Endothelial cell of umbilical vein (primary cell): ENCODE measurements at regions not wholly inside any gene's neighbourhood (a gene's known extent, or its start where the extent isn't known, plus 50 kb on each side); places are given as distances from the start of the nearest gene placed in this dataset.

ENCODE experiments used
- BruUV-seq: library from RNA; stranded (reverse); fragments of 400-500 nt; replicated peaks from 2 replicates; lab custom pipeline; 2021; lab: Mats Ljungman, UMichigan
- CTCF ChIA-PET: fragments of 300-600, 350-600 bp; sonication (Branson Sonifier 250); formaldehyde crosslinking; loops from one replicate; lab custom pipeline; 2021; ENCODE audit warnings: antibody characterized with exemption, inconsistent platforms; lab: Charles Lee
- POLR2A ChIA-PET: fragments of 300-600, 350-600 bp; sonication (Branson Sonifier 250); formaldehyde crosslinking; loops from one replicate; lab custom pipeline; 2021; ENCODE audit warnings: antibody characterized with exemption, inconsistent platforms; lab: Charles Lee
- DNase-seq: peaks from one replicate; pipeline ENCODE4 v3.0.0-alpha.2; 2011; ENCODE audit warnings: low read depth, low spot score
- FAIRE-seq: peaks from 2 replicates; lab custom pipeline; 2011; peaks lifted over from hg19 to GRCh38; lab: Jason Lieb, UNC
- H2AFZ ChIP-seq: 2 replicates; pipeline ENCODE4 v1.6.0; 2012; ENCODE audit warnings: low read depth, low read length, control low read depth, inconsistent platforms
- H3K27ac ChIP-seq: 2 replicates; pipeline ENCODE4 v1.5.1; 2011; ENCODE audit warnings: low read depth, mild to moderate bottlenecking, control low read depth, low read length, moderate library complexity; ENCODE audit not compliant: insufficient read depth
- H3K27me3 ChIP-seq, 2 experiments: 2 replicates each; pipeline versions ENCODE4 v1.6.0 to v1.6.1; 2011; ENCODE audit warnings: low read length in 2 of 2, mixed read lengths in 1 of 2; ENCODE audit not compliant: control insufficient read depth in 2 of 2, insufficient read depth in 2 of 2
- H3K36me3 ChIP-seq, 2 experiments: 2 replicates in 1 of 2; 3 replicates in 1 of 2; pipeline ENCODE4 v1.5.1; 2011; ENCODE audit warnings: low read length in 2 of 2, mild to moderate bottlenecking in 1 of 2, moderate library complexity in 1 of 2; ENCODE audit not compliant: control insufficient read depth in 2 of 2, insufficient read depth in 2 of 2; ENCODE audit errors: extremely low read depth in 1 of 2
- H3K4me1 ChIP-seq: 3 replicates; pipeline ENCODE4 v1.5.1; 2011; ENCODE audit warnings: mild to moderate bottlenecking, low read length; ENCODE audit not compliant: control insufficient read depth, insufficient read depth; ENCODE audit errors: extremely low read depth
- H3K4me2 ChIP-seq: 2 replicates; pipeline ENCODE4 v1.6.1; 2011; ENCODE audit warnings: low read length, control low read depth, mixed read lengths; ENCODE audit not compliant: insufficient read depth
- H3K4me3 ChIP-seq, 3 experiments: fragments of 200-600 bp in 1 of 3; sonication (generic), shearing (Covaris generic) in 1 of 3; replicated peaks in 1 of 3; 2 replicates each; pipeline ENCODE4 v1.5.1; 2011 to 2016; ENCODE audit warnings: control low read depth in 3 of 3, low read length in 3 of 3, mild to moderate bottlenecking in 2 of 3, inconsistent platforms in 1 of 3, low read depth in 1 of 3, moderate library complexity in 1 of 3; ENCODE audit not compliant: insufficient read depth in 1 of 3
- H3K79me2 ChIP-seq: 2 replicates; pipeline ENCODE4 v1.6.0; 2012; ENCODE audit warnings: low read length, inconsistent platforms; ENCODE audit not compliant: control insufficient read depth, insufficient read depth
- H3K9ac ChIP-seq: replicated peaks from 2 replicates; pipeline ENCODE3; 2011; ENCODE audit warnings: low read length, control low read depth; ENCODE audit not compliant: insufficient read depth; ENCODE audit errors: extremely low read depth
- H3K9me1 ChIP-seq: replicated peaks from 3 replicates; pipeline ENCODE4 v1.6.0; 2011; ENCODE audit warnings: mild to moderate bottlenecking, low read length; ENCODE audit not compliant: control insufficient read depth, insufficient read depth; ENCODE audit errors: extremely low read depth
- H3K9me3 ChIP-seq: replicated peaks from 2 replicates; pipeline ENCODE4 v1.5.1; 2012; ENCODE audit warnings: low read length, inconsistent platforms; ENCODE audit not compliant: control insufficient read depth, insufficient read depth
- H4K20me1 ChIP-seq: replicated peaks from 2 replicates; pipeline ENCODE3; 2011; ENCODE audit warnings: mild to moderate bottlenecking, low read length; ENCODE audit not compliant: control insufficient read depth, insufficient read depth; ENCODE audit errors: extremely low read depth
- EZH2 ChIP-seq: IDR thresholded peaks from 2 replicates; pipeline ENCODE4 v1.6.1; 2012; ENCODE audit warnings: borderline replicate concordance, low read depth, mild to moderate bottlenecking, moderate library complexity, low read length, inconsistent platforms; ENCODE audit not compliant: severe bottlenecking
- FOS ChIP-seq: IDR thresholded peaks from 2 replicates; pipeline ENCODE4 v1.6.1; 2011; ENCODE audit warnings: mild to moderate bottlenecking, low read length, moderate library complexity, borderline replicate concordance; ENCODE audit not compliant: insufficient read depth
- GATA2 ChIP-seq: IDR thresholded peaks from 2 replicates; pipeline ENCODE4 v1.7.0; 2011; ENCODE audit warnings: low read depth, mild to moderate bottlenecking, moderate library complexity, mixed read lengths, low read length; ENCODE audit not compliant: insufficient read length, insufficient read depth
- JUN ChIP-seq: IDR thresholded peaks from 2 replicates; pipeline ENCODE4 v1.6.1; 2011; ENCODE audit warnings: borderline replicate concordance, low read depth; ENCODE audit not compliant: insufficient read length, insufficient read depth
- MYC ChIP-seq: IDR thresholded peaks from one replicate; pipeline ENCODE4 v1.6.1; 2011; ENCODE audit warnings: mild to moderate bottlenecking, low read depth, low read length
- POLR2A ChIP-seq: IDR thresholded peaks from 2 replicates; pipeline ENCODE4 v1.6.1; 2012; ENCODE audit warnings: low read depth, mild to moderate bottlenecking, control low read depth, low read length
- POLR2AphosphoS5 ChIP-seq: IDR thresholded peaks from 2 replicates; pipeline ENCODE4 v1.6.1; 2012; ENCODE audit warnings: low read depth, mild to moderate bottlenecking, control low read depth, low read length, moderate library complexity; ENCODE audit not compliant: insufficient read depth
- dilution Hi-C: fragments of 300-500 bp; cut with MboI; formaldehyde crosslinking; loops from one replicate; pipeline ENCODE4 v1.15.0; 2019; ENCODE audit warnings: low sequenced_read_pairs; ENCODE audit not compliant: extremely low pct_ligation_motif_present
- intact Hi-C: fragments of 100-400 bp; cut with micrococcal nuclease; formaldehyde crosslinking; loops from one replicate; pipeline ENCODE4 v1.10.0; 2022
- TF ChIP-seq, protein P1 (sequence below): IDR thresholded peaks from 2 replicates; pipeline ENCODE4 v1.6.1; 2011; ENCODE audit not compliant: insufficient read depth, insufficient read length
- TF ChIP-seq, protein P2 (sequence below), 2 donors: IDR thresholded peaks; 1 replicate in 1 of 2; 2 replicates in 1 of 2; pipeline ENCODE4 v1.5.1; 2011; ENCODE audit warnings: low read length in 2 of 2, mild to moderate bottlenecking in 2 of 2, moderate library complexity in 2 of 2, control low read depth in 1 of 2, inconsistent platforms in 1 of 2, low read depth in 1 of 2; ENCODE audit not compliant: insufficient read depth in 1 of 2; ENCODE audit errors: extremely low read depth in 1 of 2

DNA sequence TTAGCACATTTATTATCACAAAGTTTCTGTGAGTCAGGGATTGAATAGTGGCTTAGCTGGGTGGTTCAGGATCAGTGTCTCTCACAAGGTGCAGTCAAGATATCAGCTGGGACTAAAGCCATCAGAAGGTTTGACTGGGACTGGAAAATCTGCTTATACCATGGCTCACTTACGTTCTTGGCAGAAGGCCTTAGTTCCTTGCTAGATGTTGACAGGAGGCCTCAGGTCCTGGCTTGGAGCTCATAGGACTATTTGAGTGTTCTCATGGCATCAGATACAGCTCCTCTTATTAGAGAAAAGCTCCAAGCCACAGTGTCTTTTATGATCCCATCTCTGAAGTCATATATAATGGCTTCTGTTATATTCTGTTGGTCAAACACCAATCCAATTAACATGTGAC lies 127.3 kb downstream of the SLC6A15 start:
- no peaks in the 10 kb centered on the region for H3K36me3 ChIP-seq
- TF ChIP-seq, protein P1, sequence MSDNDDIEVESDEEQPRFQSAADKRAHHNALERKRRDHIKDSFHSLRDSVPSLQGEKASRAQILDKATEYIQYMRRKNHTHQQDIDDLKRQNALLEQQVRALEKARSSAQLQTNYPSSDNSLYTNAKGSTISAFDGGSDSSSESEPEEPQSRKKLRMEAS, result no peak
- TF ChIP-seq MYC (no peak), POLR2A (no peak), EZH2 (no peak), FOS (no peak), GATA2 (no peak), JUN (no peak), POLR2AphosphoS5 (no peak)
- TF ChIP-seq, protein P2, sequence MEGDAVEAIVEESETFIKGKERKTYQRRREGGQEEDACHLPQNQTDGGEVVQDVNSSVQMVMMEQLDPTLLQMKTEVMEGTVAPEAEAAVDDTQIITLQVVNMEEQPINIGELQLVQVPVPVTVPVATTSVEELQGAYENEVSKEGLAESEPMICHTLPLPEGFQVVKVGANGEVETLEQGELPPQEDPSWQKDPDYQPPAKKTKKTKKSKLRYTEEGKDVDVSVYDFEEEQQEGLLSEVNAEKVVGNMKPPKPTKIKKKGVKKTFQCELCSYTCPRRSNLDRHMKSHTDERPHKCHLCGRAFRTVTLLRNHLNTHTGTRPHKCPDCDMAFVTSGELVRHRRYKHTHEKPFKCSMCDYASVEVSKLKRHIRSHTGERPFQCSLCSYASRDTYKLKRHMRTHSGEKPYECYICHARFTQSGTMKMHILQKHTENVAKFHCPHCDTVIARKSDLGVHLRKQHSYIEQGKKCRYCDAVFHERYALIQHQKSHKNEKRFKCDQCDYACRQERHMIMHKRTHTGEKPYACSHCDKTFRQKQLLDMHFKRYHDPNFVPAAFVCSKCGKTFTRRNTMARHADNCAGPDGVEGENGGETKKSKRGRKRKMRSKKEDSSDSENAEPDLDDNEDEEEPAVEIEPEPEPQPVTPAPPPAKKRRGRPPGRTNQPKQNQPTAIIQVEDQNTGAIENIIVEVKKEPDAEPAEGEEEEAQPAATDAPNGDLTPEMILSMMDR (IDR thresholded peaks at IDR 0.05; ENCODE audit: extremely low read depth in 1 of 2, insufficient read depth in 1 of 2, low read depth in 1 of 2, low read length in 2 of 2), result no peak
- ChIA-PET CTCF (no interaction called here), POLR2A (no interaction called here)
- no peaks in the 10 kb centered on the region for H4K20me1 ChIP-seq
- no peaks in the 10 kb centered on the region for H3K4me1 ChIP-seq
- intact Hi-C loops (loop anchor here (5.0 kb wide), 1 partner anchor 1587 kb away; no protein-coding TSS in a partner anchor), dilution Hi-C loops (no loop called here)
- H3K27ac ChIP-seq, result no peak overlapping the region
- H3K9me3 ChIP-seq, result no peaks in the 10 kb centered on the region
- no peaks in the 10 kb centered on the region for H3K9me1 ChIP-seq
- no peaks in the 10 kb centered on the region for H3K27me3 ChIP-seq
- FAIRE-seq (no peak), DNase-seq (no peak)
- H2AFZ ChIP-seq, result no peak overlapping the region
- H3K4me3 ChIP-seq, result no peak overlapping the region
- no peaks in the 10 kb centered on the region for H3K79me2 ChIP-seq
- no peak overlapping the region for H3K9ac ChIP-seq
- no TSS peak for BruUV-seq
- H3K4me2 ChIP-seq, result no peak overlapping the region
